ENCODE measurements at regions not wholly inside any gene's neighbourhood (a gene's known extent, or its start where the extent isn't known, plus 50 kb on each side); places are given as distances from the start of the nearest gene placed in this dataset.

- DNase-seq: no peak
These were observed 253.2 kb upstream of the COL3A1 start for GRCh38 chr2:188720811-188721605.

- no peak for DNase-seq
These were observed 252.4 kb upstream of the COL3A1 start for GRCh38 chr2:188721784-188722183.

GRCh38 chr2:188725746-188726360, 248.3 kb upstream of the COL3A1 start:
- DNase-seq: no peak

- no peak for DNase-seq
These were observed 247.4 kb upstream of the COL3A1 start for GRCh38 chr2:188726626-188727247.

GRCh38 chr2:188727846-188728245, 246.3 kb upstream of the COL3A1 start:
- no peak for DNase-seq

- DNase-seq: no peak
These were observed 239.5 kb upstream of the COL3A1 start for GRCh38 chr2:188734691-188735090.

- DNase-seq: no peak
These were observed 227.4 kb upstream of the COL3A1 start for GRCh38 chr2:188746727-188747126.

- DNase-seq: no peak
These were observed 222.4 kb upstream of the COL3A1 start for GRCh38 chr2:188751816-188752215.

GRCh38 chr2:188752311-188752710, 221.9 kb upstream of the COL3A1 start:
- no peak for DNase-seq

- no peak for DNase-seq
These were observed 212.0 kb upstream of the COL3A1 start for GRCh38 chr2:188762151-188762550.

- peak; percentile 0 for DNase-seq
These were observed 208.4 kb upstream of the COL3A1 start for GRCh38 chr2:188765522-188766470.

GRCh38 chr2:188766471-188766856, 207.7 kb upstream of the COL3A1 start:
- no peak for DNase-seq

- no peak for DNase-seq
These were observed 207.0 kb upstream of the COL3A1 start for GRCh38 chr2:188767176-188767575.

GRCh38 chr2:188770296-188770695, 203.9 kb upstream of the COL3A1 start:
- DNase-seq: no peak

GRCh38 chr2:188773075-188773474, 201.1 kb upstream of the COL3A1 start:
- peak; percentile 31 for DNase-seq

GRCh38 chr2:188776634-188777033, 197.5 kb upstream of the COL3A1 start:
- DNase-seq: no peak

GRCh38 chr2:188784269-188784762, 189.9 kb upstream of the COL3A1 start:
- DNase-seq: no peak

- no peak for DNase-seq
These were observed 189.1 kb upstream of the COL3A1 start for GRCh38 chr2:188785061-188785460.

GRCh38 chr2:188785490-188785889, 188.7 kb upstream of the COL3A1 start:
- no peak for DNase-seq

GRCh38 chr2:188786368-188786841, 187.8 kb upstream of the COL3A1 start:
- no peak for DNase-seq

GRCh38 chr2:188787021-188787657, 187.0 kb upstream of the COL3A1 start:
- no peak for DNase-seq

GRCh38 chr2:188787658-188788240, 186.4 kb upstream of the COL3A1 start:
- no peak for DNase-seq
